ENCODE measurements at regions not wholly inside any gene's neighbourhood (a gene's known extent, or its start where the extent isn't known, plus 50 kb on each side); places are given as distances from the start of the nearest gene placed in this dataset.

DNA sequence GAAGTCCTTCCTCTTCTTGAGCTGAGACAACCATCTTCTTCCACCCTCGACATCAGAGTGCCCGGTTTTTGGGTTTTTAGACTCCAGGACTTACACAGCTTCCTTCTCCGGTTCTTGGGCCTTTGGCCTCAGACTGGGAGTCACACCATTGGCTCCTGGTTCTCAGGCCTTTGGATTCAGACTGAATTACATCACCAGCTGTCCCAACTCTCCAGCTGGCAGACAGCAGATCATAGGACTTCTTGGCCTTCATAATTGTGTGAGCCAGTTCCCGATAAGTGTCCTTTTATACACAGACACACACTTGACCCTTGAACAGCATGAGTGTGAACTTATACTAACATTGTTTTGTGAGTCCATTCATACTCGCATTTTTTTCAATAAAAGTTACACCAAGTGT is 166.0 kb upstream of the UBL3 start:
- Mint-ChIP-seq H3K27me3 (peaks cover 2% of the 10 kb centered on the region), H3K36me3 (ENCODE audit: low read depth) (no peaks in the 10 kb centered on the region), H3K9me3 (no peaks in the 10 kb centered on the region), H3K4me1 (ENCODE audit: low read depth) (no peaks in the 10 kb centered on the region), H3K27ac (no peak overlapping the region), H3K4me3 (no peak overlapping the region)
- no peak for ATAC-seq
- no peak for DNase-seq
- intact Hi-C loops (cut with micrococcal nuclease): no loop called here
- ChIA-PET CTCF (no interaction called here), POLR2A (no interaction called here)
- TF ChIP-seq, protein P1, sequence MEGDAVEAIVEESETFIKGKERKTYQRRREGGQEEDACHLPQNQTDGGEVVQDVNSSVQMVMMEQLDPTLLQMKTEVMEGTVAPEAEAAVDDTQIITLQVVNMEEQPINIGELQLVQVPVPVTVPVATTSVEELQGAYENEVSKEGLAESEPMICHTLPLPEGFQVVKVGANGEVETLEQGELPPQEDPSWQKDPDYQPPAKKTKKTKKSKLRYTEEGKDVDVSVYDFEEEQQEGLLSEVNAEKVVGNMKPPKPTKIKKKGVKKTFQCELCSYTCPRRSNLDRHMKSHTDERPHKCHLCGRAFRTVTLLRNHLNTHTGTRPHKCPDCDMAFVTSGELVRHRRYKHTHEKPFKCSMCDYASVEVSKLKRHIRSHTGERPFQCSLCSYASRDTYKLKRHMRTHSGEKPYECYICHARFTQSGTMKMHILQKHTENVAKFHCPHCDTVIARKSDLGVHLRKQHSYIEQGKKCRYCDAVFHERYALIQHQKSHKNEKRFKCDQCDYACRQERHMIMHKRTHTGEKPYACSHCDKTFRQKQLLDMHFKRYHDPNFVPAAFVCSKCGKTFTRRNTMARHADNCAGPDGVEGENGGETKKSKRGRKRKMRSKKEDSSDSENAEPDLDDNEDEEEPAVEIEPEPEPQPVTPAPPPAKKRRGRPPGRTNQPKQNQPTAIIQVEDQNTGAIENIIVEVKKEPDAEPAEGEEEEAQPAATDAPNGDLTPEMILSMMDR (IDR thresholded peaks at IDR 0.05): no peak

DNA sequence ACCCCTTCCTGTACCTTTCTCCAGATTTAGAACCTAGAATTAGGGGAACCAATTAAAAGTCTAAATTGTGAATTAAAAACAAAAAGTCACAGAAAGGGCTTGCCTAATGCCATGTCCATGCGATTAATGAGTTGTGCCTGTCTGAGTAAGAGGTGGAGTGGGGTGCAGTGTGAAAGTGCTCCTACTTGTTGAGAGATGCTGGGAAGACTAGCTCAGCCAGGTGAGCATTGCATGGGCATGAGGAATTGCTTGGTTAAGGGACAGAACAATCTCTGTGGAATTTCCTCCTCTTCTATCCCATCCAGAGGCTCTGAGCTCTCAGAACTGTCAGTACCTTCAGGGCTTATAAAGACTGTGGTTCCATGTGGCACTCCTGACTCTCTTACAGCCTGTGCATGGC is 159.0 kb upstream of the UBL3 start:
- Mint-ChIP-seq H3K4me3 (no peak overlapping the region), H3K36me3 (ENCODE audit: low read depth) (no peaks in the 10 kb centered on the region), H3K4me1 (ENCODE audit: low read depth) (peaks cover 18% of the 10 kb centered on the region), H3K9me3 (no peaks in the 10 kb centered on the region), H3K27me3 (peaks cover 2% of the 10 kb centered on the region), H3K27ac (no peak overlapping the region)
- intact Hi-C loops (cut with micrococcal nuclease): no loop called here
- no peak for DNase-seq
- ChIA-PET POLR2A (no interaction called here), CTCF (interaction anchor here (1.3 kb wide), 1 partner anchor 12 kb away, joined by 3 read pairs; no protein-coding TSS in a partner anchor)
- TF ChIP-seq, protein P1 (IDR thresholded peaks at IDR 0.05): no peak
- ATAC-seq: no peak

DNA sequence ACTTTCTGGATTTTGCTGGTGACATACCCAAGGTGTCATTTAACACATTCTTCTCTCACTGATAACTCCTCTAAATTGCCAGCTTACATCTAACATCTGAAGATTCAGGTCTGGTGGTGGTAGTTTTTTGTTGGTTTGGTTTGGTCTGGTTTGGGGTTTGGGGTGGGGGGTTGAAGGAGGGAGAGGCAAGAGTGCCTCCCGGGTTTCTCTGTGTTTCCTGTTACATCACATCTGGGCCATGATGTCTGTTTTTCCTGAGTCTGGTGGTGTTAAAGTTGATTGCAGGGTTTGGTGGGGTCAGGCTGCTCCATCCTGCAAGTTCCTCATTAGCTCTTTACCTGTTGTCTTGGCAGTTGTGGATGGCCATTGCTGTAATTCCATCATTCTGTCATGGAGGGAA is 155.8 kb upstream of the UBL3 start:
- TF ChIP-seq, protein P1 (IDR thresholded peaks at IDR 0.05): no peak
- ChIA-PET CTCF (no interaction called here), POLR2A (interaction anchor here (0.5 to 0.6 kb wide), 2 partner anchors 86 to 469 kb away, joined by 3 read pairs; no protein-coding TSS in a partner anchor)
- intact Hi-C loops (cut with micrococcal nuclease): no loop called here
- H3K4me3 Mint-ChIP-seq: no peak overlapping the region
- no peaks in the 10 kb centered on the region for H3K36me3 Mint-ChIP-seq (ENCODE audit: low read depth)
- no peak overlapping the region for H3K27ac Mint-ChIP-seq
- ATAC-seq (no peak), DNase-seq (no peak)
- H3K4me1 Mint-ChIP-seq (ENCODE audit: low read depth): peaks cover 20% of the 10 kb centered on the region
- H3K27me3 Mint-ChIP-seq: no peaks in the 10 kb centered on the region
- no peaks in the 10 kb centered on the region for H3K9me3 Mint-ChIP-seq

DNA sequence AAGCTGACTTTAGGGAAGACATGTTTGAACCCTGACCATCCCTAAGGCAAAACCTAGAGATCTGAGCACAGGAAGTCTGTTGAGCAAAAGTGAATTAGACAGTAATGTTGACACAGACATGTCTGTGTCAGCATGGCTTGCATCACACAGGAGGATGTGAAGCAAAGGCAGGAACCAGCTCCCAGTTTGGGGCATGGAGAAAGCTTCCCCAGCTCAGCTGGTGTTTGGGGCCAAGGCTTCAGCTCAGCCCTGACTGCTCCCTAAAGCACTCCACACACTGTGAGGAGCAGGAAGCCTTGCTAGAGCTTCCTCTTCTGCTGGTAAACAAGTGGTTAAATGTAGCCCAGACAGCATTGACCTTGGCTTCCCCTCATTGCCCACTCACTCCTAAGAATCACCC is 153.8 kb upstream of the UBL3 start:
- TF ChIP-seq, protein P1 (IDR thresholded peaks at IDR 0.05): no peak
- Mint-ChIP-seq H3K27ac (no peak overlapping the region), H3K4me1 (ENCODE audit: low read depth) (peaks cover 20% of the 10 kb centered on the region), H3K36me3 (ENCODE audit: low read depth) (no peaks in the 10 kb centered on the region), H3K9me3 (no peaks in the 10 kb centered on the region), H3K27me3 (no peaks in the 10 kb centered on the region), H3K4me3 (no peak overlapping the region)
- POLR2A ChIA-PET: interaction anchor here (0.7 kb wide), 1 partner anchor 9 kb away, joined by 4 read pairs; no protein-coding TSS in a partner anchor
- DNase-seq (no peak), ATAC-seq (no peak)
- intact Hi-C loops (cut with micrococcal nuclease): no loop called here
- CTCF ChIA-PET: interaction anchor here (1.0 kb wide), 1 partner anchor 15 kb away, joined by 3 read pairs; no protein-coding TSS in a partner anchor

DNA sequence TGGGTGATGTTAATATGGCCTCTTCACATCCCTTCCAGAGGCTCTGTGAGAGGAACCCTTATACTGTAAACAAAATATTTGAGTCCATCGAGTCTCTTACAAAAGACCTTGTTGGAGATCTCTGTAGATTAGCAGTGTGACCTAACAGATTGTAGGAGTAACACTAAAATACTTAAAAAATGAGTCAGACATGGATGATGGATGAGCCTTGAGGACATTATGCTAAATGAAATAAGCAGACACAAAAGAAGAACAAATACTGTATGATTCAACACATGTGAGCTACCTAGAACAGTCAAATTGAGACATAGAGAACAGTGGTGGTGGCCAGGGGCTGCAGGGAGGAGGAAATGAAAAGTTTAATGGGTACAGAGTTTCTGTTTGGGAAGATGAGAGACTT is 152.2 kb upstream of the UBL3 start:
- no peaks in the 10 kb centered on the region for H3K36me3 Mint-ChIP-seq (ENCODE audit: low read depth)
- peaks cover 20% of the 10 kb centered on the region for H3K4me1 Mint-ChIP-seq (ENCODE audit: low read depth)
- no peak for ATAC-seq
- TF ChIP-seq, protein P1 (IDR thresholded peaks at IDR 0.05): no peak
- no peak overlapping the region for H3K4me3 Mint-ChIP-seq
- no peaks in the 10 kb centered on the region for H3K9me3 Mint-ChIP-seq
- no peak overlapping the region for H3K27ac Mint-ChIP-seq
- H3K27me3 Mint-ChIP-seq: no peaks in the 10 kb centered on the region
- DNase-seq: no peak
- POLR2A ChIA-PET: interaction anchor here (1.2 kb wide), 1 partner anchor 79 kb away, joined by 3 read pairs; no protein-coding TSS in a partner anchor
- CTCF ChIA-PET: no interaction called here
- intact Hi-C loops (cut with micrococcal nuclease): no loop called here

Measured in activated CD8-positive, alpha-beta T cell treated with anti-CD3 and anti-CD28 coated beads for 36 hours (primary cell).